Islet precursor cell (in vitro differentiated cells): ENCODE measurements at regions not wholly inside any gene's neighbourhood (a gene's known extent, or its start where the extent isn't known, plus 50 kb on each side); places are given as distances from the start of the nearest gene placed in this dataset.

Source experiments
- DNase-seq: peaks from one replicate; pipeline ENCODE4 v3.0.0-alpha.2; 2018

DNA sequence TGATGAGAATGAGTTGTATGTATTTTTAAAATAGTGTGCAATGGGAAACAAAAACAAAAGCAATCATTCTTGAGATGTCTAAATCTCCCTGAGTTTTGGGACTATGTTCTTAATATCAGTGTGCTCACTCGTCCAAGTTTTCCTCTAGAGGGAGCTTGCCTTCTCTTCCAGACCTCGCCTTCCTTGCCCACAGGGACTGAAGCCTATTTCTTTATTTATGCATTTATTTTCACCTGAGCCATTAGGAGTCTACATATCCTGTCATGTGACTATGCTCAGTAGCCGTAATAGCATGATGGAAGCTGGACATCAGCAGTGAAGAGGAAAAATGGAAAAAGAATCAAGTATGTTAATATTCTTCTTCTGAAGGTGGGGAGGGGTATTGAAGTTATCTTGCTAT, 131.2 kb downstream of the SH3BGRL2 start:
- DNase-seq = no peak

DNA sequence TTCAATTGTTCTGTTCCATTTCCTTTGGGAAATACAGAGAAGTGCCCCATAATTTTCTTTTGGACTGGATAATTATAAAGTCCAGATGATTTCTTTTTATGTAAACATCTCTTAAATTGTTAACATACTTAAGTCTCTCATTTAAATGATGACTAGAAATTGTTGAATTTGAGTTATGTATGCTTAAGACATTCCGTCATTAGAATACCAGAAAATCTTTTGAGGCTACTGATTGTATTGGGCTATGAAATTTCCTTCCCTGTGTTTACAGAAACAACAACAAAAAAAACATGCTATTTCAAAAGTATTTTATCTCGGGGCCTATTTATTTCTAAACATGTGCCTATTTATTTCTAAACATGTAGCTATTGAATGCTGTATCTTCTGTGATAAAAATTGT, 125.4 kb downstream of the SH3BGRL2 start:
- DNase-seq = no peak

DNA sequence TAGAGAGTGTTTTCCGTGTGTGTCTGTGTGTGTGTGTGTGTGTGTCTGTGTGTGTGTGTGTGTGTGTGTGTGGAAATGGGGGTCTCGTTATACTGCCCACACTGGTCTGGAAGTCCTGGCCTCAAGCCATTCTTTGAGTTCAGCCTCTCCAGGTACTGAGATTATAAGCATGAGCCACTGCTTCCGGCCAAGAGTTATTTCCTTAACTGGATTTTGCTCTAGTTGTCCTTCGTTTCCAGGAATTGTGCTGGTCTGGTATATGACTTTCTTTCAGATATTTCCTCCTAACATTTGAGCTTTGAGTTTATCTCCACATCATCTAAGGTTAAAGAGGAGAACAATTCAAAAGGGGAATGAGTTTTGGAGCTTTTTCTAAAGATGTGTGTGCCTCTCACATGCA, 124.8 kb downstream of the SH3BGRL2 start:
- no peak for DNase-seq
